IPS-NIHi11 (cell line): ENCODE measurements at regions not wholly inside any gene's neighbourhood (a gene's known extent, or its start where the extent isn't known, plus 50 kb on each side); places are given as distances from the start of the nearest gene placed in this dataset.
A peak's percentile ranks its signal among the peaks of the same experiment; 100 is the strongest.

ENCODE experiments used
- DNase-seq: peaks from one replicate; pipeline ENCODE4 v3.0.0; 2012; ENCODE audit warnings: mixed read lengths, low spot score

- DNase-seq = no peak
Observed at GRCh38 chr4:22873899-22874298, 181.2 kb downstream of the GBA3 start.

GRCh38 chr4:22870847-22871449, 178.2 kb downstream of the GBA3 start:
- DNase-seq = no peak

- DNase-seq = peak; percentile 37
Observed at GRCh38 chr4:22869235-22869634, 176.5 kb downstream of the GBA3 start.
